AG04449 (cell line): ENCODE measurements at regions not wholly inside any gene's neighbourhood (a gene's known extent, or its start where the extent isn't known, plus 50 kb on each side); places are given as distances from the start of the nearest gene placed in this dataset.
"Not testable (repeated sequence)": the region's sequence is repeated elsewhere in the genome, so short reads cannot be mapped to it uniquely, and the experiment has no call there.

Experiments used
- CTCF ChIA-PET: fragments of 350-600 bp; formaldehyde crosslinking; extraction: SDS; loops from one replicate; lab custom pipeline; 2021; ENCODE audit warnings: antibody characterized with exemption; lab: Yijun Ruan, JAX
- POLR2A ChIA-PET: fragments of 400-600, 350-600 bp; formaldehyde crosslinking; extraction: SDS; loops from one replicate; lab custom pipeline; 2020; ENCODE audit warnings: antibody characterized with exemption, inconsistent platforms; lab: Yijun Ruan, JAX
- DNase-seq: peaks from one replicate; pipeline ENCODE4 v3.0.0-alpha.2; 2010; ENCODE audit warnings: low read depth, low spot score
- H3K4me3 ChIP-seq: 2 replicates; pipeline ENCODE4 v1.5.1; 2011; ENCODE audit warnings: low read depth, mild to moderate bottlenecking, control low read depth, low read length
- TF ChIP-seq, protein P1 (sequence below): IDR thresholded peaks from one replicate; pipeline ENCODE4 v1.5.1; 2011; ENCODE audit warnings: mild to moderate bottlenecking, moderate library complexity, low read length, control low read depth, inconsistent platforms; ENCODE audit not compliant: insufficient read depth; ENCODE audit errors: missing control alignments

DNA sequence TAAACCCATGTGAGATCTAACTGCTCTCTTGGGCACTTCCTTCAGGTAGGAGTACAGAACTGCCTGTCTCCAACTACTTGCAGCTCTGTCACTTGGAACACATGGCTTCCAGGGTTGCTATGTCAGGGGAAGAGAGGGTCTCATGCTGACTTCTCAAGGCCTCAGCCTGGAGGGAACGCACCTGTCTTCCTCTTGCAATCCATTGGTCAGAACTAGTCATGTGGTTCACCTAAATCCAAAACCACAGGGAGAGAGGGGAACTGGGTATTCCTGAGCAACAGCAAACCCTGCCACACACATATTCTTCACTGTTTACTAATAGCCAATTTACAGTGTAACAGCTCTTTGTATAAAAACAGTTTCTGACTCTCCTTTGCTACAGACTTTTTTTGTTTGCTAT is 206.1 kb downstream of the KCNJ2 start:
- no peak for DNase-seq
- CTCF ChIA-PET = no interaction called here
- H3K4me3 ChIP-seq = no peak overlapping the region
- POLR2A ChIA-PET = no interaction called here
- TF ChIP-seq, protein P1, sequence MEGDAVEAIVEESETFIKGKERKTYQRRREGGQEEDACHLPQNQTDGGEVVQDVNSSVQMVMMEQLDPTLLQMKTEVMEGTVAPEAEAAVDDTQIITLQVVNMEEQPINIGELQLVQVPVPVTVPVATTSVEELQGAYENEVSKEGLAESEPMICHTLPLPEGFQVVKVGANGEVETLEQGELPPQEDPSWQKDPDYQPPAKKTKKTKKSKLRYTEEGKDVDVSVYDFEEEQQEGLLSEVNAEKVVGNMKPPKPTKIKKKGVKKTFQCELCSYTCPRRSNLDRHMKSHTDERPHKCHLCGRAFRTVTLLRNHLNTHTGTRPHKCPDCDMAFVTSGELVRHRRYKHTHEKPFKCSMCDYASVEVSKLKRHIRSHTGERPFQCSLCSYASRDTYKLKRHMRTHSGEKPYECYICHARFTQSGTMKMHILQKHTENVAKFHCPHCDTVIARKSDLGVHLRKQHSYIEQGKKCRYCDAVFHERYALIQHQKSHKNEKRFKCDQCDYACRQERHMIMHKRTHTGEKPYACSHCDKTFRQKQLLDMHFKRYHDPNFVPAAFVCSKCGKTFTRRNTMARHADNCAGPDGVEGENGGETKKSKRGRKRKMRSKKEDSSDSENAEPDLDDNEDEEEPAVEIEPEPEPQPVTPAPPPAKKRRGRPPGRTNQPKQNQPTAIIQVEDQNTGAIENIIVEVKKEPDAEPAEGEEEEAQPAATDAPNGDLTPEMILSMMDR = no peak

DNA sequence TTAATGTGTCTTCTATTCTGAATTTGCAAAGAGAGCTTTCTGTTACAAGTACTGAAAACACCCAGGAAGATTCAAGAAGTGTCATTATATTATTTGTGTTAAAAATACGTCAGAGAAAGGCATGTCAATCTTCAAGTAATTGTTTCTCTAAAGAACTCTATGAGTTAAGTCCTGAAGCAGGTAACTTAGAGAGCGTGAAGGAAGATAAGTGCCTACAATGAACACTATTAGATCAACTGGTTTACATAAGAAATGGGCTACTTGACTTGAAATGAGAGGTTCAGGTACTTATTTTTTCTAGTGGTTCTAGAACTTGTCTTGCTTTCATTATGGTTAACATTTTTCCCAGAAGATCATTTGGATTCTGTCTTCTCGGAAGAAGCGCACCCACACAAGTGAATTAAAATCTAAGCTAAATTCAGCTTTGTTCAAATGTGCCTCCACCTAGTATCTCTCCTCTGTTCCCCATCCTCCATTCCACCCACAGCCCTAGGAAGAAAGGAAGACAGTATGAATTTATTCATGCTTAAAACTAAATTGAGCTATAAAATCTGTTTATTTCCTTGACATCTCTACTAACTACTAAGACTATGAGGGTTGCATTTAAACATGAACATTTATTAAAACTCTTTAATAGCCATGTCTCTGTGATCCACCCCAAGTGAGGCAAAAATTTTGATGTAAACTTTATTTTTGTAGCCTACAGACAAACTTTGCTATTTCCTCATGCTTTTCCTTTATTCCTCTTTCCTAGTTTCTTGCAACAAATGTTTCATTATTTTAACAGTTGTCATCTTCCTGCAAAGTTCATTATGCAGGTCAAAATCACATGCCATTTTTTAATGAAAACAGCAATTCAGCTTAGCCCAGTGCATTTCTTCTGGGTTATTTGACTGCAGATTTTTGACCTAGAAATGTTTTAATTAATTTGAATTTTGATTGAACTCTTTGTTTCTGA is 206.8 kb downstream of the KCNJ2 start:
- CTCF ChIA-PET = no interaction called here
- H3K4me3 ChIP-seq = no peak overlapping the region
- DNase-seq = no peak
- TF ChIP-seq, protein P1 = no peak
- POLR2A ChIA-PET = no interaction called here

DNA sequence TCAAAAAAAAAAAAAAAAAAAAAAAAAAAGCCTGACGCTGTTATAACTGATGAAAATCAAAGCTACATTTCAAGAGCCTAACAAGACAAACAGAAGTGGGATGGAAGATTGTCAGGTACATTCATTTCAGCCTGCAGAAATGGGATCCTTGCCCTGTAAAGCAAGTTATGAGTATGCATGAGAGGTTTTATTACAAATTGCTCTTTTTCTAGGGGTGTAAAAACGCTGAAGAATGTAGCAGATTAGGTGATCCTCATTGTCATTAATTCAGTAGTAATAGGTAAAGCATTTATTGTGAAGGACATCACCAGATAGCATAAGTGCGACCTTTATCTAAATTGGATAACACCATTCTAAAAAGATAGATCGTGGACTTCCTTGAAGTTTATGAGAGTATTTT is 208.3 kb downstream of the KCNJ2 start:
- TF ChIP-seq, protein P1 = no peak
- ChIA-PET CTCF (no interaction called here), POLR2A (no interaction called here)
- no peak for DNase-seq
- no peak overlapping the region for H3K4me3 ChIP-seq

DNA sequence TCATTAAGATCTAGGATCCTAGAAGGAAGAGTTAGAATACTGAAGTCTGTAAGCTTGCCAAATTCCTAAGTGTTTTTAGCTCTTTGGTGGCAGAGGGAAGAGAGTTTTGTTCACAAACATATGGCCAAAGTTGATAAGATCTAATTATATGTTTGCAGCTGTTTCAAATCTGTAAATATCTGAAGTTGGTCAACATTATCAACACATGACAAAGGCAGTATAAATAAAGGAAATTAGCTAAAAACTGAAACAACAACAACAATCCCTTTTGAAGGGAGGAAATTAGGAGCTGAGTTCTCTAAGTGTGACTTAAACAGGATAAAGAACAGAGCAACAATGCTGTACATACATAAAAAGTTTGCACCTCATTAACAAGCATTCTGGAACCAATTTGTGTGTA is 208.7 kb downstream of the KCNJ2 start:
- ChIA-PET CTCF (no interaction called here), POLR2A (no interaction called here)
- TF ChIP-seq, protein P1 = no peak
- no peak overlapping the region for H3K4me3 ChIP-seq
- no peak for DNase-seq

DNA sequence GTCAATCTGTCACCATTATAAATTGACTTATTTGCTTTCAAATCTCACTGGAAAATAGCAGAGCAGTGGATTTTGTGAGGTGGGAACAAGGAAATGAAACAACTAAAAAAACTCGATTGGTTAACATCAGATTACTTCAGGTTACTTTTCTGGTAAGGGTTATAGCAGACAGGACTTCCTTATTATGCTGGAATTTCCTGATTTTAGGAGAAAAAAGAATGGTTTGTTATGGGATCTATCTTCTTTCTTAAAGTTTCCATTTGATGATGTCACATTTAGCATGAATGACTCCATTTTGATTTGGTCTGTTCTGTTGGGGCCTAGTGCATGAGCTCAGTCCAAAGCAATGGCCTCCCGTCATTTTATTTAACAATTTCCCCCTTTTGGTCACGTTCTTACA is 210.6 kb downstream of the KCNJ2 start:
- no peak for DNase-seq
- CTCF ChIA-PET = no interaction called here
- TF ChIP-seq, protein P1 = no peak
- POLR2A ChIA-PET = no interaction called here
- no peak overlapping the region for H3K4me3 ChIP-seq

DNA sequence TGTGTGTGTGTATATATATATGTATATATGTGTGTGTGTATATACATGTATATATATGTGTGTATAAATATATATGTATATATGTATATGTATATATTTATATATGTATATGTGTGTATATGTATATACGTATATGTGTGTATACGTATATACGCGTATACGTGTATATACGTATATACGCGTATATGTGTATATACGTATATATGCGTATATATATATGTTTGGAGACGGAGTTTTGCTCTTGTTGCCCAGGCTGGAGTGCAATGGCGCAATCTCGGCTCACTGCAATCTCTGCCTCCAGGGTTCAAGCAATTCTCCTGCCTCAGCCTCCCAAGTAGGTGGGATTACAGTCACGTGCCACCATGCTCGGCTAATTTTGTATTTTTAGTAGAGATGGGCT is 212.6 kb downstream of the KCNJ2 start:
- POLR2A ChIA-PET, H3K4me3 ChIP-seq, CTCF ChIA-PET, DNase-seq: not testable (repeated sequence)
